DND-41 (cell line): ENCODE measurements at regions not wholly inside any gene's neighbourhood (a gene's known extent, or its start where the extent isn't known, plus 50 kb on each side); places are given as distances from the start of the nearest gene placed in this dataset.

Experiments
- ATAC-seq: fragments of 200-7000 bp; cut with Tn5 transposase; 3 replicates; pipeline ENCODE4 v1.9.1; 2021; ENCODE audit warnings: low read depth; ENCODE audit not compliant: insufficient read depth
- DNase-seq: peaks from one replicate; pipeline ENCODE4 v3.0.0-alpha.2; 2020
- H2AFZ ChIP-seq: 2 replicates; pipeline ENCODE4 v1.6.0; 2012; ENCODE audit warnings: low read depth, low read length
- H3K27ac ChIP-seq: 2 replicates; pipeline ENCODE4 v1.5.1; 2012; ENCODE audit warnings: low read length, inconsistent platforms
- H3K27me3 ChIP-seq: fragments of 200-600 bp; sonication (generic); 2 replicates; pipeline ENCODE4 v1.6.0; 2012; ENCODE audit warnings: low read length, mild to moderate bottlenecking, inconsistent platforms; ENCODE audit not compliant: insufficient read depth, poor library complexity
- H3K36me3 ChIP-seq: 2 replicates; pipeline ENCODE4 v1.5.1; 2012; ENCODE audit warnings: low read length, inconsistent platforms; ENCODE audit not compliant: insufficient read depth
- H3K4me1 ChIP-seq: 2 replicates; pipeline ENCODE4 v1.5.1; 2012; ENCODE audit warnings: mild to moderate bottlenecking, low read length; ENCODE audit not compliant: insufficient read depth
- H3K4me2 ChIP-seq: 2 replicates; pipeline ENCODE4 v1.6.0; 2012; ENCODE audit warnings: mild to moderate bottlenecking, moderate library complexity, low read length, inconsistent platforms; ENCODE audit not compliant: insufficient read depth
- H3K4me3 ChIP-seq, 2 experiments: fragments of 200-600 bp in 1 of 2; shearing (Covaris generic) in 1 of 2; 2 replicates each; pipeline ENCODE4 v1.5.1; 2012 to 2016; ENCODE audit warnings: inconsistent platforms in 2 of 2, low read length in 2 of 2, mild to moderate bottlenecking in 2 of 2, low read depth in 1 of 2, moderate library complexity in 1 of 2
- H3K79me2 ChIP-seq: 2 replicates; pipeline ENCODE4 v1.6.0; 2012; ENCODE audit warnings: low read length, inconsistent platforms; ENCODE audit not compliant: insufficient read depth
- H3K9ac ChIP-seq: 2 replicates; pipeline ENCODE4 v1.6.0; 2012; ENCODE audit warnings: low read depth, mild to moderate bottlenecking, inconsistent platforms, low read length, moderate library complexity
- H3K9me3 ChIP-seq: 2 replicates; pipeline ENCODE4 v1.5.1; 2012; ENCODE audit warnings: low read length, moderate library complexity, mild to moderate bottlenecking, inconsistent platforms; ENCODE audit not compliant: insufficient read depth, severe bottlenecking
- H4K20me1 ChIP-seq: 2 replicates; pipeline ENCODE4 v1.6.0; 2012; ENCODE audit warnings: low read length; ENCODE audit not compliant: insufficient read depth
- CTCF ChIP-seq: IDR thresholded peaks from 2 replicates; pipeline ENCODE4 v1.5.1; 2012; ENCODE audit warnings: borderline replicate concordance, low read length, moderate library complexity, mild to moderate bottlenecking; ENCODE audit not compliant: poor library complexity, severe bottlenecking; ENCODE audit errors: extremely low read depth
- EZH2 ChIP-seq: IDR thresholded peaks from 3 replicates; pipeline ENCODE4 v1.6.1; 2012; ENCODE audit warnings: borderline replicate concordance, low read depth, mild to moderate bottlenecking, moderate library complexity, low read length, inconsistent platforms; ENCODE audit not compliant: severe bottlenecking

- Histone ChIP-seq H3K36me3 (no peaks in the 10 kb centered on the region), H3K4me3 (no peak overlapping the region), H2AFZ (no peak overlapping the region), H4K20me1 (no peaks in the 10 kb centered on the region), H3K9me3 (no peaks in the 10 kb centered on the region), H3K27ac (no peak overlapping the region), H3K27me3 (no peaks in the 10 kb centered on the region), H3K9ac (no peak overlapping the region), H3K4me2 (no peak overlapping the region), H3K79me2 (no peaks in the 10 kb centered on the region), H3K4me1 (no peaks in the 10 kb centered on the region)
- no peak for ATAC-seq
- no peak for DNase-seq
- TF ChIP-seq CTCF = no peak
Measured at GRCh38 chr2:16890081-16890480, 224.4 kb upstream of the CYRIA start.

- H3K4me1 ChIP-seq = no peaks in the 10 kb centered on the region
- no peak for ATAC-seq
- H4K20me1 ChIP-seq = no peaks in the 10 kb centered on the region
- H2AFZ ChIP-seq = no peak overlapping the region
- no peak overlapping the region for H3K27ac ChIP-seq
- no peak for DNase-seq
- H3K36me3 ChIP-seq = no peaks in the 10 kb centered on the region
- no peaks in the 10 kb centered on the region for H3K9me3 ChIP-seq
- TF ChIP-seq EZH2 (no peak), CTCF (no peak)
- no peak overlapping the region for H3K4me3 ChIP-seq
- H3K79me2 ChIP-seq = no peaks in the 10 kb centered on the region
- no peak overlapping the region for H3K4me2 ChIP-seq
- no peak overlapping the region for H3K9ac ChIP-seq
- no peaks in the 10 kb centered on the region for H3K27me3 ChIP-seq
Measured at GRCh38 chr2:16885027-16885426, 219.4 kb upstream of the CYRIA start.

GRCh38 chr2:16882706-16883105 is 217.1 kb upstream of the CYRIA start:
- ATAC-seq = no peak
- H3K9me3 ChIP-seq = no peaks in the 10 kb centered on the region
- DNase-seq = no peak
- H4K20me1 ChIP-seq = no peaks in the 10 kb centered on the region
- no peaks in the 10 kb centered on the region for H3K36me3 ChIP-seq
- H3K27me3 ChIP-seq = no peaks in the 10 kb centered on the region
- H3K4me3 ChIP-seq = no peak overlapping the region
- no peak overlapping the region for H2AFZ ChIP-seq
- TF ChIP-seq CTCF = no peak
- no peak for TF ChIP-seq EZH2
- H3K9ac ChIP-seq = no peak overlapping the region
- no peaks in the 10 kb centered on the region for H3K79me2 ChIP-seq
- H3K27ac ChIP-seq = no peak overlapping the region
- no peak overlapping the region for H3K4me2 ChIP-seq
- H3K4me1 ChIP-seq = no peaks in the 10 kb centered on the region

- no peak overlapping the region for H3K4me2 ChIP-seq
- no peaks in the 10 kb centered on the region for H4K20me1 ChIP-seq
- H3K79me2 ChIP-seq = no peaks in the 10 kb centered on the region
- no peak overlapping the region for H3K27ac ChIP-seq
- no peak overlapping the region for H3K4me3 ChIP-seq
- H3K27me3 ChIP-seq = no peaks in the 10 kb centered on the region
- no peak for TF ChIP-seq EZH2
- no peak for TF ChIP-seq CTCF
- no peaks in the 10 kb centered on the region for H3K36me3 ChIP-seq
- no peak overlapping the region for H3K9ac ChIP-seq
- H3K9me3 ChIP-seq = no peaks in the 10 kb centered on the region
- DNase-seq (no peak), ATAC-seq (no peak)
- H3K4me1 ChIP-seq = no peaks in the 10 kb centered on the region
- H2AFZ ChIP-seq = no peak overlapping the region
Measured at GRCh38 chr2:16881122-16881521, 215.5 kb upstream of the CYRIA start.
